ENCODE measurements at regions not wholly inside any gene's neighbourhood (a gene's known extent, or its start where the extent isn't known, plus 50 kb on each side); places are given as distances from the start of the nearest gene placed in this dataset.

DNA sequence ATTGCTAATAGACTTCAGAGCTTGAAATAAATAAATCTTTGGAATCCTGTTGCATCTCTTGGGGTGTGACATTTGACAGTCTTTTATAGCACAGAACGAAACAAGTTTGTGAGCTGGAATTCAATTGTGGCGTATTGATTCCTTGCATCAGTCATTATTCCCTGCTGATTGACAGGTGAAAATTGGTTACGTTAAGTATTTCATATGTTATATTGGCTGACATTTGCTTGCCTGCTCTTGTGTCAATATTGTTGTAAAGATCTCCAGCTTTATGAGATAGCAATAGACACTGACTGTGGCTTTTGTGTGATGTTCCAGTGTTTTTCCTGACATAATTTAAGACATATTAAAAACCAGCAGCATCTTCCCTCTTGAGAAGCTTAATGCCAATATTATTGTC, 644.4 kb upstream of the FAM241A start:
- Histone ChIP-seq H4K20me1 (ENCODE audit: insufficient read depth, low read length) (no peaks in the 10 kb centered on the region), H3K4me2 (ENCODE audit: insufficient read depth, low read length) (no peak overlapping the region), H3K27me3 (ENCODE audit: insufficient read depth, low read length) (no peaks in the 10 kb centered on the region), H3K27ac (ENCODE audit: low read depth, low read length) (no peak overlapping the region), H2AFZ (ENCODE audit: low read length) (no peak overlapping the region), H3K36me3 (ENCODE audit: insufficient read depth, low read length) (no peaks in the 10 kb centered on the region), H3K4me3 (ENCODE audit: insufficient read depth, low read length) (no peak overlapping the region), H3K4me1 (ENCODE audit: insufficient read depth, low read length) (no peaks in the 10 kb centered on the region), H3K79me2 (ENCODE audit: insufficient read depth, low read length) (no peaks in the 10 kb centered on the region), H3K9me3 (ENCODE audit: low read depth, low read length) (no peaks in the 10 kb centered on the region)
- TF ChIP-seq, protein P1, sequence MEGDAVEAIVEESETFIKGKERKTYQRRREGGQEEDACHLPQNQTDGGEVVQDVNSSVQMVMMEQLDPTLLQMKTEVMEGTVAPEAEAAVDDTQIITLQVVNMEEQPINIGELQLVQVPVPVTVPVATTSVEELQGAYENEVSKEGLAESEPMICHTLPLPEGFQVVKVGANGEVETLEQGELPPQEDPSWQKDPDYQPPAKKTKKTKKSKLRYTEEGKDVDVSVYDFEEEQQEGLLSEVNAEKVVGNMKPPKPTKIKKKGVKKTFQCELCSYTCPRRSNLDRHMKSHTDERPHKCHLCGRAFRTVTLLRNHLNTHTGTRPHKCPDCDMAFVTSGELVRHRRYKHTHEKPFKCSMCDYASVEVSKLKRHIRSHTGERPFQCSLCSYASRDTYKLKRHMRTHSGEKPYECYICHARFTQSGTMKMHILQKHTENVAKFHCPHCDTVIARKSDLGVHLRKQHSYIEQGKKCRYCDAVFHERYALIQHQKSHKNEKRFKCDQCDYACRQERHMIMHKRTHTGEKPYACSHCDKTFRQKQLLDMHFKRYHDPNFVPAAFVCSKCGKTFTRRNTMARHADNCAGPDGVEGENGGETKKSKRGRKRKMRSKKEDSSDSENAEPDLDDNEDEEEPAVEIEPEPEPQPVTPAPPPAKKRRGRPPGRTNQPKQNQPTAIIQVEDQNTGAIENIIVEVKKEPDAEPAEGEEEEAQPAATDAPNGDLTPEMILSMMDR (IDR thresholded peaks at IDR 0.05; ENCODE audit: extremely low read depth, low read depth, low read length), result no peak
- DNase-seq (ENCODE audit: insufficient read length, low spot score, missing footprints), result no peak

DNA sequence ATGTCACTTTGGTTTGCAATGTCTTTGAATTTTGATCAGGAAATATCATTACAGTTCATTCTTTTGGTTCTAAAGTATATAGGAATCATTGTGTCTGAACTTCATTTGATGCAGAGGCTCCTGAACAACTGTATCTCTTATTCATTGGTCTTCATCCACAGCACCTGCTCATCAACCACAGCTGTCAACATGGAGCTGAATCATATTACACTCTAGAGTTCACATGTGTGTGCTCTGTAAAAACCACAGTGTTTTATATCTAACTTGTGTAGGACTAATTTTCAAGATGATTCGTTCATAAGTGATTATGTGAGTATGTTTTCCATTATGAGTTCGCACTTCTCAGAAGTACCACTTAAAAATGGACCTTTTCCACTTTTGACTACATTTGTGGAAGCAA, 643.3 kb upstream of the FAM241A start:
- Histone ChIP-seq H2AFZ (ENCODE audit: low read length) (no peak overlapping the region), H3K9me3 (ENCODE audit: low read depth, low read length) (no peaks in the 10 kb centered on the region), H3K4me1 (ENCODE audit: insufficient read depth, low read length) (peaks cover 8% of the 10 kb centered on the region), H3K27me3 (ENCODE audit: insufficient read depth, low read length) (no peaks in the 10 kb centered on the region), H4K20me1 (ENCODE audit: insufficient read depth, low read length) (no peaks in the 10 kb centered on the region), H3K79me2 (ENCODE audit: insufficient read depth, low read length) (no peaks in the 10 kb centered on the region), H3K4me3 (ENCODE audit: insufficient read depth, low read length) (no peak overlapping the region), H3K27ac (ENCODE audit: low read depth, low read length) (no peak overlapping the region), H3K36me3 (ENCODE audit: insufficient read depth, low read length) (no peaks in the 10 kb centered on the region), H3K4me2 (ENCODE audit: insufficient read depth, low read length) (no peak overlapping the region)
- TF ChIP-seq, protein P1 (IDR thresholded peaks at IDR 0.05; ENCODE audit: extremely low read depth, low read depth, low read length), result no peak
- no peak for DNase-seq (ENCODE audit: insufficient read length, low spot score, missing footprints)

DNA sequence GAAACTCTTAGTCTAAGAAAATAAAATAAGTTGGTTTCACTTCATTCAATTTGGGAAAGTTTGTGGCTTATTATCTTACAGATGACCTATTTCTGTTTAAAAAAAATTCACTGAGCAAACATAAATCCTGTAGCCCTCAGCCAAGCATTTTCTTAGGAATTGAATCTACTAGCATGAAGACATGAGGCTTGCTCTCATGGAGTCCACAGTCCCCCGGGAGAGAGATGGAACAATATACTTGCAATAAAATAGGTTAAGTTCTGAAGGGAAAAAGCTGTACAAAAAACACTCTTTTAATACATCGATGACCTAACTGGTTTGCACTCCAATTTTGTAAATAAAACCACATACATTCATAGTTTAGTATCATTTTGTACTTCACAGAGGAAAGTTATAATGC, 642.6 kb upstream of the FAM241A start:
- Histone ChIP-seq H3K79me2 (ENCODE audit: insufficient read depth, low read length) (no peaks in the 10 kb centered on the region), H2AFZ (ENCODE audit: low read length) (no peak overlapping the region), H3K36me3 (ENCODE audit: insufficient read depth, low read length) (no peaks in the 10 kb centered on the region), H4K20me1 (ENCODE audit: insufficient read depth, low read length) (no peaks in the 10 kb centered on the region), H3K4me2 (ENCODE audit: insufficient read depth, low read length) (no peak overlapping the region), H3K27ac (ENCODE audit: low read depth, low read length) (no peak overlapping the region), H3K9me3 (ENCODE audit: low read depth, low read length) (no peaks in the 10 kb centered on the region), H3K27me3 (ENCODE audit: insufficient read depth, low read length) (no peaks in the 10 kb centered on the region), H3K4me3 (ENCODE audit: insufficient read depth, low read length) (no peak overlapping the region), H3K4me1 (ENCODE audit: insufficient read depth, low read length) (peaks cover 14% of the 10 kb centered on the region)
- no peak for DNase-seq (ENCODE audit: insufficient read length, low spot score, missing footprints)
- TF ChIP-seq, protein P1 (IDR thresholded peaks at IDR 0.05; ENCODE audit: extremely low read depth, low read depth, low read length), result no peak

DNA sequence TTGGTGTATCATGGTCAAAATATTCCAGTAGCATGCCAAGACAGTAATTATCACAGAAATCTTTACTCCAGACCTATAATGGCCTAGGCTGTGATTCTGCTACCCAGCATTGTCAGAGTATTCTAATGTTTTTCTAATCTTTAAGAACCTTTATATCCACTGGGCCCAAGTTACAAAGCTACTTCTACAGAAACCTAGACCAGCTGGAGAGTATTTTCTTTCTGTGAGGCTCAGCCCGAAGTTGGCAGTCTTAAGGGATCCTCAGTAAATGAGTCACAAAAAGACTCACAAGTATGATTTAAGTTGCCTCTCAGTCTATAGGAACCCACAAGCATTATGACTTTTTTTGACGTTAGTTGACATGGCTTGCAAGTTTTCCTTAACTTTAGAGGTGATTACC, 638.5 kb upstream of the FAM241A start:
- Histone ChIP-seq H3K9me3 (ENCODE audit: low read depth, low read length) (no peaks in the 10 kb centered on the region), H3K27ac (ENCODE audit: low read depth, low read length) (peak overlapping the region; percentile 31), H3K79me2 (ENCODE audit: insufficient read depth, low read length) (no peaks in the 10 kb centered on the region), H3K4me3 (ENCODE audit: insufficient read depth, low read length) (no peak overlapping the region), H3K4me2 (ENCODE audit: insufficient read depth, low read length) (no peak overlapping the region), H4K20me1 (ENCODE audit: insufficient read depth, low read length) (no peaks in the 10 kb centered on the region), H3K36me3 (ENCODE audit: insufficient read depth, low read length) (no peaks in the 10 kb centered on the region), H2AFZ (ENCODE audit: low read length) (no peak overlapping the region), H3K4me1 (ENCODE audit: insufficient read depth, low read length) (peaks cover 29% of the 10 kb centered on the region), H3K27me3 (ENCODE audit: insufficient read depth, low read length) (no peaks in the 10 kb centered on the region)
- TF ChIP-seq, protein P1 (IDR thresholded peaks at IDR 0.05; ENCODE audit: extremely low read depth, low read depth, low read length), result no peak
- DNase-seq (ENCODE audit: insufficient read length, low spot score, missing footprints), result no peak

Data from osteoblast (primary cell).